Smooth muscle cell (in vitro differentiated cells): ENCODE measurements at regions not wholly inside any gene's neighbourhood (a gene's known extent, or its start where the extent isn't known, plus 50 kb on each side); places are given as distances from the start of the nearest gene placed in this dataset.
A peak's percentile ranks its signal among the peaks of the same experiment; 100 is the strongest.
"Not testable (repeated sequence)": the region's sequence is repeated elsewhere in the genome, so short reads cannot be mapped to it uniquely, and the experiment has no call there.

Experiments used
- DNase-seq: peaks from one replicate; lab custom pipeline; 2025; ENCODE audit not compliant: unreplicated experiment; lab: John Stamatoyannopoulos, UW
- H2AFZ ChIP-seq: fragments of 200-600 bp; sonication (generic); 2 replicates; pipeline ENCODE4 v1.6.0; 2016; ENCODE audit warnings: antibody characterized with exemption, low read depth, mild to moderate bottlenecking
- H3F3A ChIP-seq: fragments of 200-600 bp; sonication (generic); 2 replicates; pipeline ENCODE4 v1.6.0; 2017; ENCODE audit warnings: antibody characterized with exemption, low read depth
- H3K27ac ChIP-seq: fragments of 200-600 bp; sonication (generic); 2 replicates; pipeline ENCODE4 v1.5.1; 2016; ENCODE audit warnings: low read depth, mild to moderate bottlenecking
- H3K27me3 ChIP-seq: fragments of 200-600 bp; sonication (generic); 2 replicates; pipeline ENCODE4 v1.6.1; 2016; ENCODE audit warnings: low read depth, mild to moderate bottlenecking
- H3K36me3 ChIP-seq: fragments of 200-600 bp; sonication (generic); 2 replicates; pipeline ENCODE4 v1.5.1; 2016; ENCODE audit warnings: low read depth
- H3K4me1 ChIP-seq: fragments of 200-600 bp; sonication (generic); 2 replicates; pipeline ENCODE4 v1.5.1; 2016; ENCODE audit warnings: low read depth
- H3K4me2 ChIP-seq: fragments of 200-600 bp; sonication (generic); 2 replicates; pipeline ENCODE4 v1.6.0; 2016; ENCODE audit warnings: mild to moderate bottlenecking
- H3K4me3 ChIP-seq: fragments of 200-600 bp; sonication (generic); 2 replicates; pipeline ENCODE4 v1.5.1; 2016; ENCODE audit warnings: mild to moderate bottlenecking
- H3K79me2 ChIP-seq: fragments of 200-600 bp; sonication (generic); 2 replicates; pipeline ENCODE4 v1.6.0; 2016; ENCODE audit warnings: low read depth, mild to moderate bottlenecking
- H3K9ac ChIP-seq: fragments of 200-600 bp; sonication (generic); 2 replicates; pipeline ENCODE4 v1.6.0; 2016; ENCODE audit warnings: low read depth
- H3K9me3 ChIP-seq: fragments of 200-600 bp; sonication (generic); replicated peaks from 2 replicates; pipeline ENCODE4 v1.5.1; 2016; ENCODE audit warnings: low read depth
- H4K20me1 ChIP-seq: fragments of 200-600 bp; sonication (generic); 2 replicates; pipeline ENCODE4 v1.6.0; 2016; ENCODE audit warnings: low read depth
- WGBS: methylation state at CpG from one replicate; pipeline ENCODE4 v1.1.7; 2016; ENCODE audit warnings: low lambda C conversion rate; 5-methylcytosine and 5-hydroxymethylcytosine counted together
- TF ChIP-seq, protein P1 (sequence below): fragments of 200-600 bp; sonication (generic); IDR thresholded peaks from 2 replicates; pipeline ENCODE4 v1.5.1; 2017; ENCODE audit warnings: borderline replicate concordance, mild to moderate bottlenecking, antibody characterized with exemption; ENCODE audit not compliant: insufficient read depth, poor library complexity, severe bottlenecking

GRCh38 chr5:86689103-86689729 lies 71.5 kb downstream of the COX7C start:
- Histone ChIP-seq H3K27me3 (no peaks in the 10 kb centered on the region), H3K27ac (no peak overlapping the region), H3K9ac (no peak overlapping the region), H3K79me2 (no peaks in the 10 kb centered on the region), H3K36me3 (no peaks in the 10 kb centered on the region), H2AFZ (peak overlapping the region; percentile 46), H4K20me1 (no peaks in the 10 kb centered on the region), H3K4me1 (peaks cover 7% of the 10 kb centered on the region), H3K4me3 (no peak overlapping the region), H3F3A (no peaks in the 10 kb centered on the region), H3K4me2 (no peak overlapping the region), H3K9me3 (no peaks in the 10 kb centered on the region)
- WGBS, result 24% methylated on average over 1 of the region's 1 CpG
- DNase-seq, result no peak
- TF ChIP-seq, protein P1, sequence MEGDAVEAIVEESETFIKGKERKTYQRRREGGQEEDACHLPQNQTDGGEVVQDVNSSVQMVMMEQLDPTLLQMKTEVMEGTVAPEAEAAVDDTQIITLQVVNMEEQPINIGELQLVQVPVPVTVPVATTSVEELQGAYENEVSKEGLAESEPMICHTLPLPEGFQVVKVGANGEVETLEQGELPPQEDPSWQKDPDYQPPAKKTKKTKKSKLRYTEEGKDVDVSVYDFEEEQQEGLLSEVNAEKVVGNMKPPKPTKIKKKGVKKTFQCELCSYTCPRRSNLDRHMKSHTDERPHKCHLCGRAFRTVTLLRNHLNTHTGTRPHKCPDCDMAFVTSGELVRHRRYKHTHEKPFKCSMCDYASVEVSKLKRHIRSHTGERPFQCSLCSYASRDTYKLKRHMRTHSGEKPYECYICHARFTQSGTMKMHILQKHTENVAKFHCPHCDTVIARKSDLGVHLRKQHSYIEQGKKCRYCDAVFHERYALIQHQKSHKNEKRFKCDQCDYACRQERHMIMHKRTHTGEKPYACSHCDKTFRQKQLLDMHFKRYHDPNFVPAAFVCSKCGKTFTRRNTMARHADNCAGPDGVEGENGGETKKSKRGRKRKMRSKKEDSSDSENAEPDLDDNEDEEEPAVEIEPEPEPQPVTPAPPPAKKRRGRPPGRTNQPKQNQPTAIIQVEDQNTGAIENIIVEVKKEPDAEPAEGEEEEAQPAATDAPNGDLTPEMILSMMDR, result no peak

DNA sequence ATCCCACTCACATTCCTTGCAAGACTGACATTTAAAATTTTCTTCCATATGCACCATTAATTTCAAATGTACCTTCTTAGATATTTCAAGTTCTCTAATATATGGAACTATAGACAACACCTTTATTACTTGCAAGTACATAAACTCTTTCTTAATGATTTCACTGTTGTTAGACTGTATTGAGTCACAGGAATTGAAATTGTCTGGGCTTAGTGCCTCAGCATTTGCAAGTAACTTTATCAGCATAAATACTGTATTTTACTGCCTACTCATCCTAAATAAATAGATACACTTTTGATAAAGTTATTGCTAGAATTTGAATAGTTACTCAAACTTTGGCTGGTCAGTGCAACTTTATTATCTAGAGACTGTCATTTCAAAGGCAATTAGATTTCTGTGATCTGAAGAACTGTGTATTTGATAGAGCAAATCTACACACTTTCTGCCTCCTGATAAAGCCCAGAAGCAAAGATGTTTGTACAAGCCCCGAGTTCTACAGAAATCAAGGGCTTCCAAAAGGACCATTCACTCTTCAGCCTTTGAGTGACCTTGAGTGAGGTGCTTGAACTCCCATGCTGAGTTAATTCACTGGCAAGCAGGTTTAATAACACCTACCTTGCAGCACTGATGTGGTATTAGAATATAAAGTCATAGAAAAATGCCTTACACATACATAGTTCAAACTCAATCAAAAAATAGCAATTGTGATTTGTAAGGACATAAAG lies 91.6 kb downstream of the COX7C start:
- no peak for DNase-seq
- Histone ChIP-seq H3K9me3 (no peaks in the 10 kb centered on the region), H3K4me2 (no peak overlapping the region), H3K36me3 (no peaks in the 10 kb centered on the region), H2AFZ (no peak overlapping the region), H3K4me3 (no peak overlapping the region), H3K9ac (no peak overlapping the region), H3K4me1 (no peaks in the 10 kb centered on the region), H3K27me3 (no peaks in the 10 kb centered on the region), H3K27ac (no peak overlapping the region), H3F3A (no peaks in the 10 kb centered on the region), H4K20me1 (no peaks in the 10 kb centered on the region), H3K79me2 (no peaks in the 10 kb centered on the region)
- WGBS, result 78% methylated on average over 1 of the region's 1 CpG
- TF ChIP-seq, protein P1, result no peak

- Histone ChIP-seq H3K9ac (no peak overlapping the region), H3K9me3 (no peaks in the 10 kb centered on the region), H3K27ac (no peak overlapping the region), H3K4me2 (no peak overlapping the region), H4K20me1 (no peaks in the 10 kb centered on the region), H2AFZ (no peak overlapping the region), H3K27me3 (no peaks in the 10 kb centered on the region), H3F3A (no peaks in the 10 kb centered on the region), H3K4me3 (no peak overlapping the region), H3K4me1 (no peaks in the 10 kb centered on the region), H3K36me3 (no peaks in the 10 kb centered on the region), H3K79me2 (no peaks in the 10 kb centered on the region)
- 89% methylated on average over 2 of the region's 2 CpGs for WGBS
- TF ChIP-seq, protein P1, result no peak
- no peak for DNase-seq
Observed at GRCh38 chr5:86716121-86716520, 98.4 kb downstream of the COX7C start.

DNA sequence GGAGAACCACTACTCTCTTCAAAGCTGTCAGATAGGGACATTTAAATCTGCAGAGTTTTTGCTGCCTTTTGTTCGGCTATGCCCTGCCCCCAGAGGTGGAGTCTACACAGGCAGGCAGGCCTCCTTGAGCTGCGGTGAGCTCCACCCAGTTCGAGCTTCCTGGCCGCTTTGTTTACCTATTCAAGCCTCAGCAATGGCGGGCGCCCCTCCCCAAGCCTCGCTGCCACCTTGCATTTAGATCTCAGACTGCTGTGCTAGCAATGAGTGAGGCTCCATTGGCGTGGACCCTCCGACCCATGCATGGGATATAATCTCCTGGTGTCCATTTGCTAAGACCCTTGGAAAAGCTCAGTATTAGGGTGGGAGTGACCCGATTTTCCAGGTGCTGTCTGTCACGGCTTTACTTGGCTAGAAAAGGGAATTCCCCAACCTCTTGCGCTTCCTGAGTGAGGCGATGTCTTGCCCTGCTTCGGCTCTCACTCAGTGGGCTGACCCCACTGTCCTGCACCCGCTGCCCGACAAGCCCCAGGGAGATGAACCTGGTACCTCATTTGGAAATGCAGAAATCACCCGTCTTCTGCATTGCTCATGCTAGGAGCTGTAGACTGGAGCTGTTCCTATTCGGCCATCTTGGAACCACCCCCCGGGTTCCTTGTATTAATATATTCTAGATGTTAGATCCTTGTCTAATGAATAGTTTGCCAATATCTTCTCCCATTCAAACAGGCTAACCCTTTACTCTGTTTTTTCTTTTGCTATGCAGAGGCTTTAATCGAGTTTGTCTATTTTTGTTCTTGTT lies 113.8 kb downstream of the COX7C start:
- not testable (repeated sequence) for DNase-seq

More for the DNA sequence above, 113.8 kb downstream of the COX7C start:
- H2AFZ ChIP-seq, H3K27ac ChIP-seq, H3K4me1 ChIP-seq, H3K4me2 ChIP-seq, H3K9ac ChIP-seq, H3K36me3 ChIP-seq, H3K27me3 ChIP-seq, H3K79me2 ChIP-seq, H4K20me1 ChIP-seq, H3F3A ChIP-seq, H3K4me3 ChIP-seq: not testable (repeated sequence)
- peaks cover 13% of the 10 kb centered on the region for H3K9me3 ChIP-seq
- 94% methylated on average over 20 of the region's 20 CpGs for WGBS
